HEK293 (cell line): ENCODE measurements at regions not wholly inside any gene's neighbourhood (a gene's known extent, or its start where the extent isn't known, plus 50 kb on each side); places are given as distances from the start of the nearest gene placed in this dataset.

Experiments used
- BCL11B ChIP-seq: fragments of 450-650 bp; formaldehyde crosslinking; IDR thresholded peaks from 2 replicates; pipeline ENCODE4 v1.5.1; 2016; ENCODE audit warnings: low read depth, missing biosample characterization, missing genetic modification characterization
- ELK4 ChIP-seq: IDR thresholded peaks from 2 replicates; pipeline ENCODE4 v1.6.1; 2011; ENCODE audit warnings: mild to moderate bottlenecking, low read depth, low read length, borderline replicate concordance
- IKZF3 ChIP-seq: fragments of 450-650 bp; IDR thresholded peaks from 2 replicates; pipeline ENCODE4 v1.5.0; 2018; ENCODE audit warnings: missing biosample characterization, mild to moderate bottlenecking, missing genetic modification characterization, moderate library complexity
- INSM2 ChIP-seq: fragments of 450-650 bp; formaldehyde crosslinking; IDR thresholded peaks from 2 replicates; pipeline ENCODE4 v1.5.1; 2016; ENCODE audit warnings: missing biosample characterization, missing genetic modification characterization
- KLF10 ChIP-seq: fragments of 450-650 bp; IDR thresholded peaks from 2 replicates; pipeline ENCODE4 v1.5.1; 2018; ENCODE audit warnings: missing biosample characterization, mild to moderate bottlenecking, missing genetic modification characterization
- REPIN1 ChIP-seq: fragments of 450-650 bp; formaldehyde crosslinking; IDR thresholded peaks from 2 replicates; pipeline ENCODE4 v1.5.1; 2017; ENCODE audit warnings: missing biosample characterization, missing genetic modification characterization, low read depth
- SALL2 ChIP-seq: fragments of 450-650 bp; formaldehyde crosslinking; IDR thresholded peaks from 2 replicates; pipeline ENCODE4 v1.5.0; 2017; ENCODE audit warnings: missing biosample characterization, mild to moderate bottlenecking, missing genetic modification characterization, borderline replicate concordance
- WT1 ChIP-seq: fragments of 450-650 bp; formaldehyde crosslinking; IDR thresholded peaks from 2 replicates; pipeline ENCODE4 v1.5.1; 2016; ENCODE audit warnings: missing biosample characterization, missing genetic modification characterization
- ZBTB26 ChIP-seq: fragments of 450-650 bp; formaldehyde crosslinking; optimal IDR thresholded peaks from 2 replicates; pipeline ENCODE3; 2016; ENCODE audit warnings: missing biosample characterization, mild to moderate bottlenecking, missing genetic modification characterization
- ZFP69B ChIP-seq: fragments of 450-650 bp; formaldehyde crosslinking; IDR thresholded peaks from 2 replicates; pipeline ENCODE4 v1.5.1; 2016; ENCODE audit warnings: missing biosample characterization, missing genetic modification characterization
- ZIC2 ChIP-seq: fragments of 450-650 bp; formaldehyde crosslinking; IDR thresholded peaks from 2 replicates; pipeline ENCODE4 v1.5.1; 2016; ENCODE audit warnings: missing biosample characterization, missing genetic modification characterization
- ZNF10 ChIP-seq: fragments of 450-650 bp; formaldehyde crosslinking; IDR thresholded peaks from 2 replicates; pipeline ENCODE4 v1.5.1; 2017; ENCODE audit warnings: missing biosample characterization, missing genetic modification characterization
- ZNF155 ChIP-seq: fragments of 450-650 bp; formaldehyde crosslinking; IDR thresholded peaks from 2 replicates; pipeline ENCODE4 v1.5.1; 2016; ENCODE audit warnings: missing biosample characterization, missing genetic modification characterization
- ZNF157 ChIP-seq: fragments of 450-650 bp; formaldehyde crosslinking; IDR thresholded peaks from 2 replicates; pipeline ENCODE4 v1.5.1; 2016; ENCODE audit warnings: missing biosample characterization, missing genetic modification characterization
- ZNF184 ChIP-seq: fragments of 450-650 bp; IDR thresholded peaks from 2 replicates; pipeline ENCODE4 v1.5.1; 2018; ENCODE audit warnings: missing biosample characterization, mild to moderate bottlenecking, missing genetic modification characterization
- ZNF214 ChIP-seq: fragments of 450-650 bp; formaldehyde crosslinking; IDR thresholded peaks from 2 replicates; pipeline ENCODE4 v1.5.1; 2017; ENCODE audit warnings: missing biosample characterization, mild to moderate bottlenecking, missing genetic modification characterization, borderline replicate concordance
- ZNF292 ChIP-seq: fragments of 450-650 bp; formaldehyde crosslinking; IDR thresholded peaks from 2 replicates; pipeline ENCODE4 v1.5.1; 2016; ENCODE audit warnings: low read depth, missing biosample characterization, missing genetic modification characterization, borderline replicate concordance
- ZNF341 ChIP-seq: fragments of 450-650 bp; formaldehyde crosslinking; IDR thresholded peaks from 2 replicates; pipeline ENCODE4; 2016; ENCODE audit warnings: low read depth, missing biosample characterization, missing genetic modification characterization
- ZNF350 ChIP-seq: fragments of 450-650 bp; formaldehyde crosslinking; IDR thresholded peaks from 2 replicates; pipeline ENCODE4 v1.5.0; 2017; ENCODE audit warnings: missing biosample characterization, mild to moderate bottlenecking, missing genetic modification characterization
- ZNF354C ChIP-seq: fragments of 450-650 bp; formaldehyde crosslinking; IDR thresholded peaks from 2 replicates; pipeline ENCODE4 v1.5.1; 2016; ENCODE audit warnings: missing biosample characterization, missing genetic modification characterization, low read depth, borderline replicate concordance
- ZNF362 ChIP-seq: fragments of 450-650 bp; formaldehyde crosslinking; IDR thresholded peaks from 2 replicates; pipeline ENCODE4 v1.5.1; 2016; ENCODE audit warnings: missing biosample characterization, missing genetic modification characterization
- ZNF548 ChIP-seq: fragments of 450-650 bp; formaldehyde crosslinking; IDR thresholded peaks from 2 replicates; pipeline ENCODE4 v1.5.1; 2016; ENCODE audit warnings: missing biosample characterization, missing genetic modification characterization
- ZNF555 ChIP-seq: fragments of 450-650 bp; formaldehyde crosslinking; conservative IDR thresholded peaks from 2 replicates; pipeline ENCODE4 v1.5.1; 2017; ENCODE audit warnings: missing biosample characterization, mild to moderate bottlenecking, missing genetic modification characterization, inconsistent platforms
- ZNF621 ChIP-seq: fragments of 450-650 bp; formaldehyde crosslinking; IDR thresholded peaks from 2 replicates; pipeline ENCODE4 v1.5.1; 2017; ENCODE audit warnings: missing biosample characterization, missing genetic modification characterization
- ZNF629 ChIP-seq: fragments of 450-650 bp; formaldehyde crosslinking; IDR thresholded peaks from 2 replicates; pipeline ENCODE4 v1.5.1; 2017; ENCODE audit warnings: missing biosample characterization, missing genetic modification characterization
- ZNF660 ChIP-seq: fragments of 450-650 bp; IDR thresholded peaks from 2 replicates; pipeline ENCODE4 v1.5.1; 2018; ENCODE audit warnings: missing biosample characterization, mild to moderate bottlenecking, missing genetic modification characterization
- ZNF664 ChIP-seq: fragments of 450-650 bp; formaldehyde crosslinking; IDR thresholded peaks from 2 replicates; pipeline ENCODE4 v1.5.1; 2016; ENCODE audit warnings: missing biosample characterization, missing genetic modification characterization
- ZNF747 ChIP-seq: fragments of 450-650 bp; formaldehyde crosslinking; IDR thresholded peaks from 2 replicates; pipeline ENCODE4 v1.5.1; 2016; ENCODE audit warnings: missing biosample characterization, missing genetic modification characterization
- ZNF785 ChIP-seq: fragments of 450-650 bp; formaldehyde crosslinking; IDR thresholded peaks from 2 replicates; pipeline ENCODE4 v1.5.1; 2016; ENCODE audit warnings: missing biosample characterization, missing genetic modification characterization
- ZNF791 ChIP-seq: fragments of 450-650 bp; formaldehyde crosslinking; IDR thresholded peaks from 2 replicates; pipeline ENCODE4 v1.5.1; 2016; ENCODE audit warnings: missing biosample characterization, missing genetic modification characterization
- TF ChIP-seq, protein P1 (sequence below): fragments of 450-650 bp; formaldehyde crosslinking; IDR thresholded peaks from 2 replicates; pipeline ENCODE4 v1.5.1; 2017; ENCODE audit warnings: missing biosample characterization, mild to moderate bottlenecking, missing genetic modification characterization, moderate library complexity
- TF ChIP-seq, protein P2 (sequence below): fragments of 450-650 bp; formaldehyde crosslinking; IDR thresholded peaks from 2 replicates; pipeline ENCODE4 v1.5.1; 2016; ENCODE audit warnings: missing biosample characterization, missing genetic modification characterization
- TF ChIP-seq, protein P3 (sequence below): fragments of 450-650 bp; formaldehyde crosslinking; IDR thresholded peaks from 2 replicates; pipeline ENCODE4 v1.5.1; 2016; ENCODE audit warnings: missing biosample characterization, missing genetic modification characterization

DNA sequence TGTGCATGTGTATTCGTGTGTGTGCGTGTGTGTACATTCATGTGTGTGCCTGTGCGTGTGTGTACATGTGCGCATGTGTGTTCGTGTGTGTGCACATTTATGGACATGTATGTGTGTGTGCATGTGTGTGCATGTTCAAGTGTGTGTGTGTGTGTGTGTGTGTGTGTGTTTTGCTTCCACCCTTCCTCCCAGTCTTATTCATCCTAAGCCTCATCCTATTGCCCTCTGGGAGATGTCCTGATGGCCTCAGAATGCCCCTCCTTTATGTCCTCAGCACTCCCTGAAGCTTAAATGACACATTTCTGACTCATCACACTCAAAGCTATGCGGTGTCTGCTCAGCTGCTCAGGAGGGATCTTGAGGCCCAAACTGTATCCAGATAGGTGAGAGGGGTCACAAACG, 76.6 kb upstream of the CCDC167 start (continued):
- TF ChIP-seq, protein P1, sequence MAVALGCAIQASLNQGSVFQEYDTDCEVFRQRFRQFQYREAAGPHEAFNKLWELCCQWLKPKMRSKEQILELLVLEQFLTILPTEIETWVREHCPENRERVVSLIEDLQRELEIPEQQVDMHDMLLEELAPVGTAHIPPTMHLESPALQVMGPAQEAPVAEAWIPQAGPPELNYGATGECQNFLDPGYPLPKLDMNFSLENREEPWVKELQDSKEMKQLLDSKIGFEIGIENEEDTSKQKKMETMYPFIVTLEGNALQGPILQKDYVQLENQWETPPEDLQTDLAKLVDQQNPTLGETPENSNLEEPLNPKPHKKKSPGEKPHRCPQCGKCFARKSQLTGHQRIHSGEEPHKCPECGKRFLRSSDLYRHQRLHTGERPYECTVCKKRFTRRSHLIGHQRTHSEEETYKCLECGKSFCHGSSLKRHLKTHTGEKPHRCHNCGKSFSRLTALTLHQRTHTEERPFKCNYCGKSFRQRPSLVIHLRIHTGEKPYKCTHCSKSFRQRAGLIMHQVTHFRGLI (tag by site-specific recombination): no peak
- TF ChIP-seq ZNF664 (tag by site-specific recombination): no peak
- no peak for TF ChIP-seq ZNF214 (tag by site-specific recombination)
- no peak for TF ChIP-seq BCL11B (tag by site-specific recombination)
- no peak for TF ChIP-seq ZNF157 (tag by site-specific recombination)
- peak; percentile 44 for TF ChIP-seq ZNF629 (tag by site-specific recombination)
- TF ChIP-seq, protein P2, sequence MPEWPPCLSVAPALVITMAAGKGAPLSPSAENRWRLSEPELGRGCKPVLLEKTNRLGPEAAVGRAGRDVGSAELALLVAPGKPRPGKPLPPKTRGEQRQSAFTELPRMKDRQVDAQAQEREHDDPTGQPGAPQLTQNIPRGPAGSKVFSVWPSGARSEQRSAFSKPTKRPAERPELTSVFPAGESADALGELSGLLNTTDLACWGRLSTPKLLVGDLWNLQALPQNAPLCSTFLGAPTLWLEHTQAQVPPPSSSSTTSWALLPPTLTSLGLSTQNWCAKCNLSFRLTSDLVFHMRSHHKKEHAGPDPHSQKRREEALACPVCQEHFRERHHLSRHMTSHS: 0 out of 2 replicates have a peak, but pooled peaks have one; percentile 30
- TF ChIP-seq KLF10 (tag by site-specific recombination): no peak
- TF ChIP-seq ZNF10 (tag by site-specific recombination): no peak
- peak; percentile 73 for TF ChIP-seq WT1 (tag by site-specific recombination)
- TF ChIP-seq ZNF362 (tag by site-specific recombination): no peak
- TF ChIP-seq ZIC2 (tag by site-specific recombination): no peak
- no peak for TF ChIP-seq ZNF350 (tag by site-specific recombination)
- TF ChIP-seq SALL2 (tag by site-specific recombination): no peak
- no peak for TF ChIP-seq ZNF548
- TF ChIP-seq, protein P3, sequence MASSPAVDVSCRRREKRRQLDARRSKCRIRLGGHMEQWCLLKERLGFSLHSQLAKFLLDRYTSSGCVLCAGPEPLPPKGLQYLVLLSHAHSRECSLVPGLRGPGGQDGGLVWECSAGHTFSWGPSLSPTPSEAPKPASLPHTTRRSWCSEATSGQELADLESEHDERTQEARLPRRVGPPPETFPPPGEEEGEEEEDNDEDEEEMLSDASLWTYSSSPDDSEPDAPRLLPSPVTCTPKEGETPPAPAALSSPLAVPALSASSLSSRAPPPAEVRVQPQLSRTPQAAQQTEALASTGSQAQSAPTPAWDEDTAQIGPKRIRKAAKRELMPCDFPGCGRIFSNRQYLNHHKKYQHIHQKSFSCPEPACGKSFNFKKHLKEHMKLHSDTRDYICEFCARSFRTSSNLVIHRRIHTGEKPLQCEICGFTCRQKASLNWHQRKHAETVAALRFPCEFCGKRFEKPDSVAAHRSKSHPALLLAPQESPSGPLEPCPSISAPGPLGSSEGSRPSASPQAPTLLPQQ (tag by site-specific recombination): peak; percentile 29; the same call in 1 of the 2 replicates
- no peak for TF ChIP-seq IKZF3 (tag by site-specific recombination)
- no peak for TF ChIP-seq ZBTB26 (tag by site-specific recombination)
- no peak for TF ChIP-seq ZNF341 (tag by site-specific recombination)
- peak; percentile 42; the same call in 1 of the 2 replicates for TF ChIP-seq ZNF747
- no peak for TF ChIP-seq ZNF354C
- TF ChIP-seq ZNF292 (tag by site-specific recombination): no peak
- TF ChIP-seq ZNF621: no peak
- TF ChIP-seq REPIN1: no peak
- TF ChIP-seq ZFP69B (tag by site-specific recombination): peak; percentile 79; the same call in 1 of the 2 replicates
- no peak for TF ChIP-seq ZNF184
- TF ChIP-seq INSM2 (tag by site-specific recombination): peak; percentile 56; the same call in 1 of the 2 replicates
- TF ChIP-seq ZNF660 (tag by site-specific recombination): 0 out of 2 replicates have a peak, but pooled peaks have one; percentile 21
- TF ChIP-seq ZNF785 (tag by site-specific recombination): 0 out of 2 replicates have a peak, but pooled peaks have one; percentile 48
- TF ChIP-seq ELK4: no peak
- TF ChIP-seq ZNF555 (tag by site-specific recombination): no peak
- TF ChIP-seq ZNF155 (tag by site-specific recombination): 0 out of 2 replicates have a peak, but pooled peaks have one; percentile 60
- TF ChIP-seq ZNF791 (tag by site-specific recombination): no peak
